CD8-positive, alpha-beta memory T cell (primary cell): ENCODE measurements at regions not wholly inside any gene's neighbourhood (a gene's known extent, or its start where the extent isn't known, plus 50 kb on each side); places are given as distances from the start of the nearest gene placed in this dataset.

Experiments
- CTCF ChIA-PET: fragments of 350-600 bp; sonication (Branson Sonifier 250); formaldehyde crosslinking; loops from one replicate; lab custom pipeline; 2021; ENCODE audit warnings: antibody characterized with exemption; lab: Charles Lee
- POLR2A ChIA-PET: fragments of 350-600 bp; sonication (Branson Sonifier 250); formaldehyde crosslinking; loops from one replicate; lab custom pipeline; 2021; ENCODE audit warnings: antibody characterized with exemption; lab: Charles Lee
- DNase-seq, 5 donors: peaks; one replicate each; pipeline versions ENCODE4 v3.0.0 to v3.0.0-alpha.2; 2020 to 2022; ENCODE audit warnings: mixed read lengths in 1 of 5
- H3K27ac ChIP-seq: one replicate; pipeline ENCODE4 v1.7.0; 2013; ENCODE audit warnings: low read depth, mild to moderate bottlenecking, low read length, moderate library complexity
- H3K27me3 ChIP-seq: 2 replicates; pipeline ENCODE4 v1.7.0; 2013; ENCODE audit warnings: low read length, mild to moderate bottlenecking; ENCODE audit not compliant: insufficient read depth, poor library complexity, severe bottlenecking
- H3K36me3 ChIP-seq: 2 replicates; pipeline ENCODE4 v1.7.0; 2013; ENCODE audit warnings: mild to moderate bottlenecking, low read length, moderate library complexity; ENCODE audit not compliant: insufficient read depth
- H3K4me1 ChIP-seq: 2 replicates; pipeline ENCODE4 v1.7.0; 2013; ENCODE audit warnings: mild to moderate bottlenecking, low read length, moderate library complexity; ENCODE audit not compliant: insufficient read depth
- H3K4me3 ChIP-seq: 2 replicates; pipeline ENCODE4 v1.7.0; 2013; ENCODE audit warnings: mild to moderate bottlenecking, low read length
- H3K9me3 ChIP-seq: 2 replicates; pipeline ENCODE4 v1.7.0; 2013; ENCODE audit warnings: mild to moderate bottlenecking, low read length
- H3K27ac Mint-ChIP-seq, 8 donors: one replicate each; pipeline ENCODE4 v1.8.0; 2020 to 2021; ENCODE audit warnings: mixed read lengths in 8 of 8, mild to moderate bottlenecking in 6 of 8, inconsistent platforms in 3 of 8, moderate library complexity in 3 of 8
- H3K27me3 Mint-ChIP-seq, 2 donors: one replicate each; pipeline ENCODE4 v1.8.0; 2020 to 2021; ENCODE audit warnings: mixed read lengths in 2 of 2, mild to moderate bottlenecking in 1 of 2, moderate library complexity in 1 of 2
- H3K36me3 Mint-ChIP-seq, 3 donors: one replicate each; pipeline ENCODE4 v1.8.0; 2020 to 2021; ENCODE audit warnings: mixed read lengths in 3 of 3, inconsistent platforms in 1 of 3, mild to moderate bottlenecking in 1 of 3
- H3K4me1 Mint-ChIP-seq, 3 donors: one replicate each; pipeline ENCODE4 v1.8.0; 2020 to 2021; ENCODE audit warnings: mixed read lengths in 3 of 3, inconsistent platforms in 1 of 3, mild to moderate bottlenecking in 1 of 3
- H3K4me3 Mint-ChIP-seq, 7 donors: one replicate each; pipeline ENCODE4 v1.8.0; 2020 to 2021; ENCODE audit warnings: mixed read lengths in 7 of 7, mild to moderate bottlenecking in 6 of 7, moderate library complexity in 4 of 7, inconsistent platforms in 2 of 7
- H3K9me3 Mint-ChIP-seq, 5 donors: one replicate each; pipeline ENCODE4 v1.8.0; 2020 to 2022; ENCODE audit warnings: mixed read lengths in 5 of 5, mild to moderate bottlenecking in 3 of 5, moderate library complexity in 2 of 5, inconsistent platforms in 1 of 5

- Histone ChIP-seq H3K4me3 (no peak overlapping the region), H3K27ac (no peak overlapping the region), H3K36me3 (no peaks in the 10 kb centered on the region), H3K27me3 (no peaks in the 10 kb centered on the region), H3K9me3 (no peaks in the 10 kb centered on the region), H3K4me1 (no peaks in the 10 kb centered on the region)
- peaks cover 0 to 4% (median 0%) of the 10 kb centered on the region in 3 donors for H3K36me3 Mint-ChIP-seq
- H3K27me3 Mint-ChIP-seq, result peaks cover 0 to 2% of the 10 kb centered on the region in 2 donors
- POLR2A ChIA-PET, result no interaction called here
- no peak for DNase-seq
- H3K4me1 Mint-ChIP-seq, result no peaks in the 10 kb centered on the region
- CTCF ChIA-PET, result no interaction called here
- no peak overlapping the region for H3K27ac Mint-ChIP-seq
- H3K9me3 Mint-ChIP-seq, result peaks cover 7 to 29% (median 12%) of the 10 kb centered on the region in 5 donors
- H3K4me3 Mint-ChIP-seq, result no peak overlapping the region
These were observed 172.8 kb upstream of the CDH11 start for GRCh38 chr16:65294708-65295107.

- no peaks in the 10 kb centered on the region for H3K4me1 ChIP-seq
- no peak overlapping the region for H3K27ac Mint-ChIP-seq
- no peaks in the 10 kb centered on the region for H3K36me3 ChIP-seq
- POLR2A ChIA-PET, result no interaction called here
- no peaks in the 10 kb centered on the region for H3K4me1 Mint-ChIP-seq
- H3K4me3 ChIP-seq, result no peak overlapping the region
- H3K9me3 ChIP-seq, result no peaks in the 10 kb centered on the region
- no peak for DNase-seq
- H3K9me3 Mint-ChIP-seq, result peaks cover 7 to 29% (median 12%) of the 10 kb centered on the region in 5 donors
- H3K36me3 Mint-ChIP-seq, result peaks cover 0 to 4% (median 0%) of the 10 kb centered on the region in 3 donors
- H3K4me3 Mint-ChIP-seq, result no peak overlapping the region
- CTCF ChIA-PET, result no interaction called here
- no peaks in the 10 kb centered on the region for H3K27me3 ChIP-seq
- H3K27me3 Mint-ChIP-seq, result no peaks in the 10 kb centered on the region
- H3K27ac ChIP-seq, result no peak overlapping the region
These were observed 172.3 kb upstream of the CDH11 start for GRCh38 chr16:65294165-65294564.

GRCh38 chr16:65289022-65289421 is 167.2 kb upstream of the CDH11 start:
- Mint-ChIP-seq H3K27me3 (peaks cover 0 to 3% of the 10 kb centered on the region in 2 donors), H3K4me3 (no peak overlapping the region), H3K36me3 (no peaks in the 10 kb centered on the region), H3K9me3 (peaks cover 3 to 22% (median 12%) of the 10 kb centered on the region in 5 donors), H3K27ac (no peak overlapping the region), H3K4me1 (no peaks in the 10 kb centered on the region)
- no peaks in the 10 kb centered on the region for H3K36me3 ChIP-seq
- H3K27ac ChIP-seq, result no peak overlapping the region
- no peak overlapping the region for H3K4me3 ChIP-seq
- DNase-seq, result no peak
- no peaks in the 10 kb centered on the region for H3K4me1 ChIP-seq
- ChIA-PET POLR2A (no interaction called here), CTCF (no interaction called here)
- no peaks in the 10 kb centered on the region for H3K9me3 ChIP-seq
- H3K27me3 ChIP-seq, result no peaks in the 10 kb centered on the region

GRCh38 chr16:65287307-65287706 is 165.4 kb upstream of the CDH11 start:
- Histone ChIP-seq H3K27ac (no peak overlapping the region), H3K36me3 (no peaks in the 10 kb centered on the region), H3K4me1 (no peaks in the 10 kb centered on the region), H3K9me3 (no peaks in the 10 kb centered on the region), H3K27me3 (no peaks in the 10 kb centered on the region), H3K4me3 (no peak overlapping the region)
- Mint-ChIP-seq H3K27me3 (peaks cover 0 to 3% of the 10 kb centered on the region in 2 donors), H3K27ac (no peak overlapping the region), H3K4me3 (no peak overlapping the region), H3K9me3 (peaks cover 3 to 16% (median 11%) of the 10 kb centered on the region in 5 donors), H3K36me3 (no peaks in the 10 kb centered on the region), H3K4me1 (no peaks in the 10 kb centered on the region)
- ChIA-PET CTCF (no interaction called here), POLR2A (no interaction called here)
- DNase-seq, result no peak

- Mint-ChIP-seq H3K4me1 (no peaks in the 10 kb centered on the region), H3K27ac (no peak overlapping the region), H3K27me3 (peaks cover 0 to 3% of the 10 kb centered on the region in 2 donors), H3K4me3 (no peak overlapping the region), H3K9me3 (peaks cover 0 to 13% (median 9%) of the 10 kb centered on the region in 5 donors), H3K36me3 (no peaks in the 10 kb centered on the region)
- Histone ChIP-seq H3K36me3 (no peaks in the 10 kb centered on the region), H3K9me3 (no peaks in the 10 kb centered on the region), H3K27ac (no peak overlapping the region), H3K4me1 (no peaks in the 10 kb centered on the region), H3K4me3 (no peak overlapping the region), H3K27me3 (no peaks in the 10 kb centered on the region)
- no peak for DNase-seq
- ChIA-PET CTCF (no interaction called here), POLR2A (no interaction called here)
These were observed 163.5 kb upstream of the CDH11 start for GRCh38 chr16:65285128-65286048.

GRCh38 chr16:65284626-65285025 is 162.8 kb upstream of the CDH11 start:
- H3K27me3 ChIP-seq, result no peaks in the 10 kb centered on the region
- Mint-ChIP-seq H3K4me3 (no peak overlapping the region), H3K9me3 (peaks cover 0 to 13% (median 9%) of the 10 kb centered on the region in 5 donors), H3K27ac (no peak overlapping the region), H3K4me1 (no peaks in the 10 kb centered on the region), H3K36me3 (no peaks in the 10 kb centered on the region), H3K27me3 (peaks cover 0 to 3% of the 10 kb centered on the region in 2 donors)
- H3K4me1 ChIP-seq, result no peaks in the 10 kb centered on the region
- H3K4me3 ChIP-seq, result no peak overlapping the region
- no peak overlapping the region for H3K27ac ChIP-seq
- no peaks in the 10 kb centered on the region for H3K9me3 ChIP-seq
- no peaks in the 10 kb centered on the region for H3K36me3 ChIP-seq
- CTCF ChIA-PET, result no interaction called here
- no peak for DNase-seq
- POLR2A ChIA-PET, result no interaction called here

- Histone ChIP-seq H3K4me1 (no peaks in the 10 kb centered on the region), H3K27me3 (no peaks in the 10 kb centered on the region), H3K4me3 (no peak overlapping the region), H3K9me3 (no peaks in the 10 kb centered on the region), H3K27ac (no peak overlapping the region), H3K36me3 (no peaks in the 10 kb centered on the region)
- H3K36me3 Mint-ChIP-seq, result no peaks in the 10 kb centered on the region
- H3K4me3 Mint-ChIP-seq, result no peak overlapping the region
- no peak overlapping the region for H3K27ac Mint-ChIP-seq
- peaks cover 0 to 3% of the 10 kb centered on the region in 2 donors for H3K27me3 Mint-ChIP-seq
- DNase-seq, result no peak
- H3K4me1 Mint-ChIP-seq, result no peaks in the 10 kb centered on the region
- ChIA-PET CTCF (no interaction called here), POLR2A (no interaction called here)
- peaks cover 0 to 13% (median 8%) of the 10 kb centered on the region in 5 donors for H3K9me3 Mint-ChIP-seq
These were observed 161.4 kb upstream of the CDH11 start for GRCh38 chr16:65283181-65283651.

GRCh38 chr16:65281586-65281985 is 159.7 kb upstream of the CDH11 start:
- Mint-ChIP-seq H3K9me3 (peaks cover 0 to 22% (median 8%) of the 10 kb centered on the region in 5 donors), H3K27me3 (peaks cover 0 to 4% of the 10 kb centered on the region in 2 donors), H3K36me3 (no peaks in the 10 kb centered on the region), H3K4me1 (no peaks in the 10 kb centered on the region), H3K4me3 (no peak overlapping the region), H3K27ac (no peak overlapping the region)
- Histone ChIP-seq H3K4me1 (no peaks in the 10 kb centered on the region), H3K27ac (no peak overlapping the region), H3K36me3 (no peaks in the 10 kb centered on the region), H3K9me3 (no peaks in the 10 kb centered on the region), H3K4me3 (no peak overlapping the region), H3K27me3 (no peaks in the 10 kb centered on the region)
- ChIA-PET CTCF (no interaction called here), POLR2A (no interaction called here)
- DNase-seq, result no peak
